SHP77 (cell line): ENCODE measurements at regions not wholly inside any gene's neighbourhood (a gene's known extent, or its start where the extent isn't known, plus 50 kb on each side); places are given as distances from the start of the nearest gene placed in this dataset.
A peak's percentile ranks its signal among the peaks of the same experiment; 100 is the strongest.

ENCODE experiments used
- DNase-seq, 2 experiments: peaks; one replicate each; lab custom pipeline; 2025; lab: John Stamatoyannopoulos, UW

DNA sequence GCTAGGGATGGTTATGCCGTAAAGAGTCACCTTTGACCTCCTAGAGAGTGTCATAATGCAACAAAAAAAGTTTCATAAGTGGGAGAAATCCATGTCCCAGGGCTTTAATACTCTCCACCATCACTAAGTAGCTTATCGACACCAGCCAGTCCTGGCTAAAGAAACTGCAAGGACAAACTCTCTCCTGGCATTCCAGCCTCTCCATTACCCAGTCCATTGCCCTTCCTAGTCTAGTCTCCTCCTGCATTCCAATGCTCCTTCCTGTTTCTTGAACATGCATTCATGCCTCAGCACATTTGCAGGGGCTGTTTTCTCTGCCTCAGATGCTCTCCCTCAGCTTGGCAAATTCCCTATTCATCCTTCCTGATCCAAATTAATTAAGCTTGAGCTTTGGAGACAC, 364.1 kb downstream of the BRINP1 start:
- no peak for DNase-seq

DNA sequence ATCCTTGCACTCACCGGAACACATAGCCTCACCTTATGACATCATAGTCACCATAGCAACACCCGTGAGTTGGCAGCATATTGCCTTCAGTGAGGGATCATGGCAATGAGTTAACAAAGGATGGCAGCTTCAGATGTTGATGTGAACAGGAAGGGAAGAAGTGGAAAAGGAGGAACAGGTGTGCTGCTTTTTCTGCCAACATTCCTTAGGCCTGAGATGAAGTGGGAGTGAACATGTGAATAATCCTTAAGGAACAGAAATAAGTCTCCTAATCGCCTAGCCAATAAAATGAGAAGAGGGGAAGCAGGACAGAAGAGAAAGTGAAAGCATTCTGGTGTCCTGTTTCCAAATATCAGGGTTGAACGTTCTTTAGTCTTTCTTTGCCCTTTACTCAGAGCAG, 360.0 kb downstream of the BRINP1 start:
- DNase-seq, result peak; percentile 14 to 22

DNA sequence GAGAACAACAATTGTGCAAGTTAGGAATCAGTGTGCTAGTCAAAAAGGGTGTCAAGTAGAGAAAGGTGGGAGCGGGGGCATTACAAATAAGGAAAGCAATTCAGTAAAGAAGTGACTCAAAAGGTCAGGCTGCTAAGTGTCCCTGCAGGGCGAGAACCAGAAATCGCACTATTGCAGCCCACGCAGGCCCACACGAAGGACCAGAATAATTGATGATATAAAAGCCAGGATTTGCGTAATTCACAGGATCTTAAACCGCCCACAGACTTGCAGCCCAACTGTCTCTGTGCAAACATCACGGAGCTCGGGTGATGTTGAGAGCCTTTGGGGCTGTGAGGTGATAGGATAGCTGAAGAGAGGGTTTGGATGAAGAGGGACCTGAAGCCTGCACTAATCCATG, 349.0 kb downstream of the BRINP1 start:
- DNase-seq, result no peak

DNA sequence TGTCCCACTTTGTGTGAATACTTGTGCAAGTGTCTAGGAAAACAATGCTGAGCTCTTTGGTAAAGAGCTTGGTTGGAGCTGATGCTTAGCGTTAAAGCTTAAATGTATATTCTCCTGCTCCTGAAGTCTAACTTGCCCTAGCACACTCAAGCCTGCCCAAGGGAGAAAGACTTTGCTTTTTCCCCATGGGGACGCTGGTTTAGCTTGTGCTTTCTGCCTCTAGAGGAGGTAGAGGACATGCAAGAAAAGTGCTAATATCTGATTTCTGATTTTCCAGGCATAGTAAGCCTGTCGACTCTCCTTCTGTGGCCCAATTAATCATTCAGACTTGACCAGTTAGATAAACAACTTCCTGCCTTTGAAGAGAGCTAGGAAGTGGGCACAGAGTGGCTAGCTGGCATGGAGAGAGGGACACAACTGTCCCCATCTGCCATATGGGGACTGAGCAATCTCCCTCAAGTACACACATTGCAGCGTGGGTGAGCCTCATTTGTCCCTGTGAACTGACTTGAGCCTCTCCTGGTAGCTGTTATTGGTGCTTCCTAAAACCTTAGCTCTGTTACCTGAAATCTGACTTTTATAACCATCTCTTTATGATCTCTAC, 348.4 kb downstream of the BRINP1 start:
- no peak for DNase-seq

- DNase-seq, result no peak
These were observed 343.1 kb downstream of the BRINP1 start for GRCh38 chr9:119026120-119026519.

DNA sequence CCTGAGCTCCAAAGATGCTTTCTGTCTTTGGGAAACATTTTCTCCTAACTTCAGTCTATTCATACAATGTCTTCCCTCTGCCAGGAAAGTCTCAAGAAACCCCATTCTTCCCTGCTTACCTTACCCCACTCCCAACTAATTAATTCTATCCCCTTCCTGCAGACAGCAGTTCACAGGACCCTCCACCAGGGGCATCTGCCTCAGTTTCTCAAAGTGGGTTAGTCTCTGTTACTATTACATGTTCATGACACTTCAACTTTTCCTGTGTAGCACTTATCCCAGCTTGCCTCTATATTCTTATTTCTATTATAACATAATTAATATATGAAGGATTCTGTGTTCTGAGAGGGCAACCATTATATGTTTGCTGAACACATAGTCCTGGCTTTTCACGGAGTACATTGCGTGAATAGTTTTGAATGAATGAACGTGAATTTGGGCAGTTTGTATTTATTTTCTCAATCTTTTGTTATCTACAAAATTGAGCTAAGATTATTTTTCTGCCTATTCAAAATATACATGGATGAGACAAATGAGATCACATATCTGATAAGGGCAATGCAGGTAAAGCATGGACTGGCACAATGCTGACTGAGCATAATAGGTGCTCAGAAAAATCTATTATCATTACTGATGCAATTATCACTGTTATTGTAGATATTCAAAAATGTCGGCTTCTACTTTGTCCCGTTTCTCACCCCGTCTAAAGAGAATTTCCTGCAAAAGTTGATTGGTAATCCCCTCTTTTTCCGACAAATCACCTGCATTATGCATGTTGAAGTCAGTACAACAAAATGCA, 341.1 kb downstream of the BRINP1 start:
- no peak for DNase-seq

DNA sequence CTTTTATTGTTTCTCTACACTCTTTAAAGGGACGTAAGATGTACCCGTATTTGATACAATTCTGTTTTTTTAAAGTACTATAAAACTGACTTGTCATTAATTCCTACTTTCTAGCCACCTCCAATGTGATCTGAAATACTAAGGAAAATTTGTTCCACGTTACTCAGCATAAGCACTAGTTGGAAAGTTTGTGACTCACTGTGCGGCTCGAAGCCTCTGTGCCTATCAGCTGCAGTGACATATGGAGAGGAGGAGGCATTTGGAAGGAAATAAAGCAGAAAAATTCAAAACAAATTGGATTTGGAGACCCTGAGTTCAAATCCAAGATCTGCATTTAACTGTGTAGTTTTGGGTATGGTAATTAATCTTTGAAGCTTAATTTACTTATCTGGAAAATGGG, 339.3 kb downstream of the BRINP1 start:
- DNase-seq, result no peak

GRCh38 chr9:119033596-119033995, 335.6 kb downstream of the BRINP1 start:
- no peak for DNase-seq

GRCh38 chr9:119036969-119037368, 332.3 kb downstream of the BRINP1 start:
- DNase-seq, result no peak

- no peak for DNase-seq
These were observed 325.2 kb downstream of the BRINP1 start for GRCh38 chr9:119043996-119044395.

- no peak for DNase-seq
These were observed 324.4 kb downstream of the BRINP1 start for GRCh38 chr9:119044806-119045205.

DNA sequence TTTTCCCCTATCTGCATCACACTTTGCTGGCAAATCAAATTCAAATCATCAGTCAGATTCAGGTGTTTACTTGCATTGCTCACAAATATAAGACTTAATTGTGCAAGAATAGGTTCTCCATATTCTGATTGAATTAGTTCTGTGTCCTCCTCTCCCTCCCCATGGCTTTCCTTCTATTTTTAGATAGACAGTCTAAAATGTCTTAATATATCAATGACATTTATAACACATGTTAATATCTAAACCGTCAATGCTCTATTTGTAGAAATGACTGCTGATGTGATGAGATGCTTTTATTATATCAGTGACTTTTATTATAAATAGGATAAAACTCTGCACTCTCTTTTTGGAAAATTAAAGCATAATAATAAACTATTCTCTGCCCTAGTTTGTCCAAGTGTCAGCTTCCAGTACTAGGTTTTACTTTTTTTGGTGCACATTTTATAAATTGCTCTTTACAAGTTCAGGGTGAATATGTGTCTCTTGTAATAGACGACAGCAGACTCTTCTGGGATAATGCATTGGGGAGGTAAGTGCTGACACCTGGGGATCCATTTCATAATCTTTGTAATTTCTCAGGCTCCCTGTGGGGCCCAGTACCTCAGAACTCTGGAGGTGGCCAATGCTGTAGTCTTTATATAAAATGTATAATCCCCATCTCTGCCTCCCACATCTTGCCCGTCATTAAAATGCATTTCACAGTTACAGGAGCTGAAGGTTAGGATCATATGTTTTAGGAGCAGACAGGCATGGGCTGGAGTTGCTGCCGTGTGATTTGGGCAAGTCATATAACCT, 321.5 kb downstream of the BRINP1 start:
- DNase-seq, result no peak

- DNase-seq, result no peak
These were observed 319.0 kb downstream of the BRINP1 start for GRCh38 chr9:119050281-119050680.

GRCh38 chr9:119052339-119053030, 316.8 kb downstream of the BRINP1 start:
- DNase-seq, result no peak

DNA sequence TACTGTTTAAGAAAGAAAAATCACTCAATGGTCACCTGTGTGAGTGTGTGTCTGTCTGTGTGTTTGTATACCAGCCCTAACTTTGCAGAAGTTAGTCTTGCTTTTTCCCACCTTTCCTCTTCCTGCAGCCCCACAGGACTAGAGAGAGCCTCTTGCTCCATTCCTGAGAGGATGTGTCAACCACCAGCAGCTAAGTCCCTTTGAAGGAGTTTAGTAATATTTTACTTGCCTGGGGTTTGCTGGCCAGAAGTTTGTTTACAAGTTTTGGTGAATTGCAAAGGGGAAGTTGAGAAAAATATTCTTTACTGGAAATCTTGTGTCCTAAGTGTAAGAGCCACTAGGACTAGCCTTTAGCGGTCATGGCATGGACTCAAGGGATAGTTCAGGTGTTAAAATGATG, 316.2 kb downstream of the BRINP1 start:
- no peak for DNase-seq

GRCh38 chr9:119060629-119061385, 308.4 kb downstream of the BRINP1 start:
- no peak for DNase-seq

DNA sequence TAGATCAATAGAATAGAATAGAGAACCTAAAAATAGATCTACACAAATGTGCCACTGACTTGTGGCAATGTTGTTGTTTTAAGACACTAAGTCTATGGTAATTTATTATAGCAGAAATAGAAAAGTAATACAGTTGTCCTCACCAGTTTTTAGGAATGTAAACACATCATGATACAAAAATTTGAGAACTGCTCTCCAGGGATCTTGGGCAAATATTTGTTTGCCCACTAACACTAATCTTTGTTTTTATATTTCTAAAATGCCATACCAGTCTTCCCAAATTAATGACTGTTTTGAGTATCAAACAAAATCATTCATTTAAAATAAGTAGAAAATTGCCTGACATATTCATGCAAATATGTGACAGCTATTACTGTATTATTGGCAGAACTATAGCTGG, 297.6 kb downstream of the BRINP1 start:
- no peak for DNase-seq

GRCh38 chr9:119074017-119074416, 295.2 kb downstream of the BRINP1 start:
- no peak for DNase-seq

DNA sequence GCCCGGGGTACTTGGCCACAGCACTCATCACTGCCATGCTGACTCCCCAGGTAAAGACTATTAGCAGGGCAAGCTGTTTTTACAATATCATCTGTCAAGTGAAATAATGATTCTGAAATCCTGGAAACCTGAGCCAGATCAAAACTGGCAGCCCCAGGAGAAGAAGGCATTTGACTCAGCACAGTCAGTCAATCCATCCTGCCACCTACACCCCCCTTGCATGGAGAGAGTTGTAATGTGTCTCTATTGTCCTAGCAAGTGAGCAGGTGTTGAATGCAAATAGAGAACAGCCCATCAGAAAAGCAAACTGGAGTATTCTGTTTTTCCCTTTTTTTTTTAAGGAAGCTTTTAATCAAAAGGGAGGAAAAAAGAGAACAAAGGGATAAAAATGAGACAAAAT, 291.2 kb downstream of the BRINP1 start:
- DNase-seq, result no peak

DNA sequence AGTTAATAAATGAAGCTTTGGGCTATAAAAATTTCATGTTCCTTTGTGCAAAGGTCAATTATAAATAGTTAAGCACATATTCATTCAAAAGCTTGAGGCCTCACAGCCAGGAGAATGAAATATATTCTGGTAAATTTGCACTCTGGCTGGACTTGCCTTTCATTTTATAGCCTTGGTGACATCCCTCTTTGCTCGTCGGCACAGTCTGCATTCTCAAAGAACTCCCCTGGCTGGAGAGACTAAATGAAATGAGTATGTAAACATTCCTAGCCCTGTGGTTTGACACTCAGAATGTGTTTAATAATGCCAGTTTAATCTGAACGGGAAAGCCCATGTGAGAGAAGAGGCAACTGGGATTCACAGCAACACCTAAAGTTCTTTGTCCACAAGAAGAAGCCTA, 285.6 kb downstream of the BRINP1 start:
- no peak for DNase-seq

DNA sequence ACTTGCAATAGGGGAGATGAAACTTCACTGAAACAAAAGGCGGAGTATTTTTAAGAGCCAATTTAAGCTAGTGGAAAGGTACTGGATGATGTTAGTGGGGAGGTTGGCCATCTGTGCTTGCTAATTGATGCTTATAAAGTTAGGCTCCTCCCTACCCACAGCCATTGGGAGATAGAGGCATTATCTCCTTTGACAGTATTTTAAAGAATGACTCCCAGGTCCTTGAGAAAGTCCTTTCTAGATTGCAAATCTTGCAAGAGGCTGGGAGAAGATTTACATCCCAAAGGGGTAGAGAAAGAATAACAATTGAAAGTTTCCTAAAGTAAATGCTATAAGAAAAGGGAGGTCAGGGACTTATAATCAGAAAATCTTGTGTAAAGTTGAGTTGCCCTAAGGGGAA, 282.6 kb downstream of the BRINP1 start:
- DNase-seq, result no peak
